Left lung (tissue), 4 donors: ENCODE measurements at regions not wholly inside any gene's neighbourhood (a gene's known extent, or its start where the extent isn't known, plus 50 kb on each side); places are given as distances from the start of the nearest gene placed in this dataset.

Source experiments
- ATAC-seq: fragments of 200-7000 bp; cut with Tn5 transposase; one replicate; pipeline ENCODE4 v1.9.1; 2020; ENCODE audit warnings: moderate library complexity
- DNase-seq, 4 donors: peaks; one replicate each; pipeline ENCODE4 v3.0.0-alpha.2; 2013 to 2020
- H3K27ac ChIP-seq, 2 donors: fragments of 200-600 bp; sonication (generic) in 1 of 2; one replicate each; pipeline versions ENCODE4 v1.5.0 to v1.8.0; 2020 to 2021
- H3K27me3 ChIP-seq, 2 donors: fragments of 200-600 bp; sonication (generic) in 1 of 2; one replicate each; pipeline versions ENCODE4 v1.5.0 to v1.8.0; 2020 to 2021
- H3K36me3 ChIP-seq, 2 donors: fragments of 200-600 bp; sonication (generic) in 1 of 2; one replicate each; pipeline versions ENCODE4 v1.5.0 to v1.8.0; 2020 to 2021
- H3K4me1 ChIP-seq, 2 donors: fragments of 200-600 bp; one replicate each; pipeline ENCODE4 v1.8.0; 2021
- H3K4me3 ChIP-seq, 2 donors: fragments of 200-600 bp; sonication (generic) in 1 of 2; one replicate each; pipeline versions ENCODE4 v1.5.0 to v1.8.0; 2020 to 2021; ENCODE audit warnings: mild to moderate bottlenecking in 1 of 2
- H3K9me3 ChIP-seq, 2 donors: fragments of 200-600 bp; sonication (generic) in 1 of 2; one replicate each; pipeline versions ENCODE4 v1.5.0 to v1.8.0; 2020 to 2021
- CTCF ChIP-seq, 2 donors: fragments of 200-600 bp; sonication (generic) in 1 of 2; IDR thresholded peaks; one replicate each; pipeline versions ENCODE4 v1.5.0 to v1.8.0; 2021; ENCODE audit warnings: antibody characterized with exemption in 2 of 2
- intact Hi-C, 2 donors: fragments of 100-400 bp; cut with DNase I; formaldehyde crosslinking; loops; one replicate each; pipeline versions ENCODE4 v1.11.2 to v1.14.2; 2022
- donor health status: DM: no; HTN: yes; CAD: no.
- donor health status: DM: no; HTN: no; CAD: no.

- intact Hi-C loops: no loop called here
- Histone ChIP-seq H3K9me3 (no peaks in the 10 kb centered on the region), H3K4me3 (no peak overlapping the region), H3K4me1 (no peaks in the 10 kb centered on the region), H3K27me3 (no peaks in the 10 kb centered on the region), H3K27ac (no peak overlapping the region), H3K36me3 (no peaks in the 10 kb centered on the region)
- TF ChIP-seq CTCF (IDR thresholded peaks at IDR 0.05): no peak
- no peak for DNase-seq
- ATAC-seq: no peak
Measured at GRCh38 chr18:67159662-67160061, 356.9 kb downstream of the DSEL start.

GRCh38 chr18:67154979-67155378 lies 361.5 kb downstream of the DSEL start:
- no peaks in the 10 kb centered on the region for H3K27me3 ChIP-seq
- H3K36me3 ChIP-seq: no peaks in the 10 kb centered on the region
- no peak for TF ChIP-seq CTCF (IDR thresholded peaks at IDR 0.05)
- no peaks in the 10 kb centered on the region for H3K4me1 ChIP-seq
- no peak overlapping the region for H3K27ac ChIP-seq
- ATAC-seq: no peak
- H3K9me3 ChIP-seq: no peaks in the 10 kb centered on the region
- no peak for DNase-seq
- intact Hi-C loops: no loop called here
- H3K4me3 ChIP-seq: no peak overlapping the region

GRCh38 chr18:67151366-67151765 lies 365.2 kb downstream of the DSEL start:
- Histone ChIP-seq H3K27ac (no peak overlapping the region), H3K4me3 (no peak overlapping the region), H3K36me3 (no peaks in the 10 kb centered on the region), H3K9me3 (no peaks in the 10 kb centered on the region), H3K27me3 (no peaks in the 10 kb centered on the region), H3K4me1 (no peaks in the 10 kb centered on the region)
- intact Hi-C loops: no loop called here
- TF ChIP-seq CTCF (IDR thresholded peaks at IDR 0.05): no peak
- ATAC-seq (no peak), DNase-seq (no peak)

GRCh38 chr18:67145586-67146292 lies 370.8 kb downstream of the DSEL start:
- DNase-seq: no peak
- intact Hi-C loops: no loop called here
- no peak for TF ChIP-seq CTCF (IDR thresholded peaks at IDR 0.05)
- H3K36me3 ChIP-seq: no peaks in the 10 kb centered on the region
- H3K27ac ChIP-seq: no peak overlapping the region
- no peak for ATAC-seq
- no peak overlapping the region for H3K4me3 ChIP-seq
- H3K9me3 ChIP-seq: no peaks in the 10 kb centered on the region
- no peaks in the 10 kb centered on the region for H3K4me1 ChIP-seq
- no peaks in the 10 kb centered on the region for H3K27me3 ChIP-seq

GRCh38 chr18:67144329-67144728 lies 372.2 kb downstream of the DSEL start:
- intact Hi-C loops: no loop called here

More at GRCh38 chr18:67144329-67144728, 372.2 kb downstream of the DSEL start:
- no peak for DNase-seq
- no peak for ATAC-seq
- Histone ChIP-seq H3K4me1 (no peaks in the 10 kb centered on the region), H3K27ac (no peak overlapping the region), H3K4me3 (no peak overlapping the region), H3K36me3 (no peaks in the 10 kb centered on the region), H3K27me3 (no peaks in the 10 kb centered on the region), H3K9me3 (no peaks in the 10 kb centered on the region)
- TF ChIP-seq CTCF (IDR thresholded peaks at IDR 0.05): no peak
